Osteoblast (primary cell): ENCODE measurements at regions not wholly inside any gene's neighbourhood (a gene's known extent, or its start where the extent isn't known, plus 50 kb on each side); places are given as distances from the start of the nearest gene placed in this dataset.

Source experiments
- DNase-seq: peaks from one replicate; pipeline ENCODE4 v3.0.0; 2011; ENCODE audit warnings: low spot score, mixed read lengths; ENCODE audit not compliant: insufficient read length; ENCODE audit errors: missing footprints
- H2AFZ ChIP-seq: 2 replicates; pipeline ENCODE4 v1.6.0; 2011; ENCODE audit warnings: mild to moderate bottlenecking, low read length
- H3K27ac ChIP-seq: 2 replicates; pipeline ENCODE4 v1.5.1; 2011; ENCODE audit warnings: mild to moderate bottlenecking, low read depth, low read length, moderate library complexity
- H3K27me3 ChIP-seq: 2 replicates; pipeline ENCODE4 v1.6.0; 2012; ENCODE audit warnings: mild to moderate bottlenecking, control low read depth, inconsistent platforms, low read length, moderate library complexity; ENCODE audit not compliant: insufficient read depth
- H3K36me3 ChIP-seq: 2 replicates; pipeline ENCODE4 v1.5.1; 2011; ENCODE audit warnings: mild to moderate bottlenecking, low read length, control low read depth, moderate library complexity; ENCODE audit not compliant: insufficient read depth
- H3K4me1 ChIP-seq: 2 replicates; pipeline ENCODE4 v1.5.1; 2011; ENCODE audit warnings: mild to moderate bottlenecking, low read length, control low read depth, moderate library complexity; ENCODE audit not compliant: insufficient read depth
- H3K4me2 ChIP-seq: 2 replicates; pipeline ENCODE4 v1.6.0; 2011; ENCODE audit warnings: mild to moderate bottlenecking, low read length; ENCODE audit not compliant: insufficient read depth
- H3K4me3 ChIP-seq: fragments of 200-600 bp; sonication (generic); 3 replicates; pipeline ENCODE4 v1.5.1; 2012; ENCODE audit warnings: mild to moderate bottlenecking, low read length, inconsistent platforms; ENCODE audit not compliant: insufficient read depth
- H3K79me2 ChIP-seq: 2 replicates; pipeline ENCODE4 v1.6.0; 2012; ENCODE audit warnings: mild to moderate bottlenecking, low read length, control low read depth, inconsistent platforms; ENCODE audit not compliant: insufficient read depth
- H3K9me3 ChIP-seq: 2 replicates; pipeline ENCODE4 v1.5.1; 2011; ENCODE audit warnings: low read depth, low read length, control low read depth
- H4K20me1 ChIP-seq: 2 replicates; pipeline ENCODE4 v1.6.0; 2012; ENCODE audit warnings: mild to moderate bottlenecking, low read length, control low read depth; ENCODE audit not compliant: insufficient read depth
- CTCF ChIP-seq: IDR thresholded peaks from 2 replicates; pipeline ENCODE4 v1.5.1; 2011; ENCODE audit warnings: mild to moderate bottlenecking, low read depth, low read length, moderate library complexity; ENCODE audit errors: extremely low read depth

GRCh38 chr5:141785135-141785534 lies 93.1 kb downstream of the PCDH1 start:
- Histone ChIP-seq H3K9me3 (no peaks in the 10 kb centered on the region), H3K4me1 (no peaks in the 10 kb centered on the region), H4K20me1 (no peaks in the 10 kb centered on the region), H3K27ac (no peak overlapping the region), H3K4me2 (no peak overlapping the region), H3K79me2 (no peaks in the 10 kb centered on the region), H3K27me3 (peaks cover 38% of the 10 kb centered on the region), H3K36me3 (no peaks in the 10 kb centered on the region), H2AFZ (no peak overlapping the region), H3K4me3 (no peak overlapping the region)
- peak; percentile 46 for DNase-seq
- TF ChIP-seq CTCF, result no peak

GRCh38 chr5:141784529-141784928 lies 93.7 kb downstream of the PCDH1 start:
- Histone ChIP-seq H3K27me3 (peaks cover 33% of the 10 kb centered on the region), H3K36me3 (no peaks in the 10 kb centered on the region), H3K79me2 (no peaks in the 10 kb centered on the region)

DNA sequence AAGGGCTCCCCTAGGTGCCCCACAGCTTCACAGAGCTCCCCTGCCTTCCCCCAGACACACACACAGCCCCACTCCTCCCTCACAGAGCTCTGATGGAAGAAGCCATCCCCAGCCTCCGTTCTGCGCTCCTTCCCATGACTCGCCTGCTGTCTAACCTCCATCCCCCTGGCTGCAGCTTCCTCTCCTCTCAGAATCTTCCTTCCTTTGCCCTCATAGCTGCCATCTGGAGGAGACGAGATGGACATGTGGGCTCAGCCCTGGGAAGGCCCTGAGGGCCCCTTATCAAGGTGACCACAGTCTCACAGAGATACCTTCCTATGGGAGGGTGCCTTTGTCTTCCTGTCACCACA lies 94.3 kb downstream of the PCDH1 start:
- Histone ChIP-seq H3K4me3 (no peak overlapping the region), H3K27ac (no peak overlapping the region), H3K9me3 (no peaks in the 10 kb centered on the region), H3K4me1 (peaks cover 1% of the 10 kb centered on the region), H3K79me2 (no peaks in the 10 kb centered on the region), H2AFZ (no peak overlapping the region), H3K27me3 (peaks cover 28% of the 10 kb centered on the region), H3K36me3 (no peaks in the 10 kb centered on the region), H3K4me2 (no peak overlapping the region), H4K20me1 (no peaks in the 10 kb centered on the region)
- no peak for TF ChIP-seq CTCF
- DNase-seq, result peak; percentile 61

More at GRCh38 chr5:141784529-141784928, 93.7 kb downstream of the PCDH1 start:
- peak; percentile 26 for DNase-seq
- H3K4me2 ChIP-seq, result no peak overlapping the region
- H3K27ac ChIP-seq, result no peak overlapping the region
- no peak for TF ChIP-seq CTCF
- no peaks in the 10 kb centered on the region for H4K20me1 ChIP-seq
- H3K9me3 ChIP-seq, result no peaks in the 10 kb centered on the region
- no peaks in the 10 kb centered on the region for H3K4me1 ChIP-seq
- H3K4me3 ChIP-seq, result no peak overlapping the region
- no peak overlapping the region for H2AFZ ChIP-seq

GRCh38 chr5:141783005-141783946 lies 94.9 kb downstream of the PCDH1 start:
- Histone ChIP-seq H3K4me1 (peaks cover 4% of the 10 kb centered on the region), H3K4me2 (no peak overlapping the region), H3K27me3 (peaks cover 22% of the 10 kb centered on the region), H3K4me3 (no peak overlapping the region), H3K36me3 (no peaks in the 10 kb centered on the region), H4K20me1 (no peaks in the 10 kb centered on the region), H3K9me3 (no peaks in the 10 kb centered on the region), H2AFZ (no peak overlapping the region), H3K27ac (no peak overlapping the region), H3K79me2 (no peaks in the 10 kb centered on the region)
- no peak for TF ChIP-seq CTCF
- DNase-seq, result peak; percentile 78
